ENCODE measurements at regions not wholly inside any gene's neighbourhood (a gene's known extent, or its start where the extent isn't known, plus 50 kb on each side); places are given as distances from the start of the nearest gene placed in this dataset.
A peak's percentile ranks its signal among the peaks of the same experiment; 100 is the strongest.

DNA sequence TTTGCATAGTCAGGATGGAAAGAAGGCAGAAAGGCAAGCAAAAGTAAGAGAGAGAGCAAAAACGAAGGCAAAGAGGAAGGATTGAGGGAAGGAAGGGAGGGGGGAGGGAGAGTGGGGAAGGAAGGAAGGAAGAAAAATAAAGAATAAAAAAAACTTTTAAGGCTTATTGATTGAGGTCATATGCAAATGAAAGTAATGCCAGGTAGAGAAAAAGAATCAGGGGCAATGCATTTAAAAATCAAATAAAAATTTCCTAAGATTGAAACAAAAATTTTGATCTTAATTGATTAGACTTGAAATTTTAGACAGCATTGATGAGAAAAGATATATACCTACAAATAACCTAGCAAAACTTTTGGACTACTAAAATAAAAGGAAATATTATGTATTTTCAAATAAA lies 153.9 kb upstream of the KIF2B start:
- H3K9me3 ChIP-seq: no peaks in the 10 kb centered on the region
- no peak for DNase-seq
- H3K27me3 ChIP-seq (ENCODE audit: insufficient read depth): no peaks in the 10 kb centered on the region
- H3K27ac ChIP-seq (ENCODE audit: low read depth in 2 of 2, low read length in 1 of 2): no peak overlapping the region
- no peak for TF ChIP-seq MEF2A (IDR thresholded peaks at IDR 0.05; ENCODE audit: borderline replicate concordance, low read depth)
- TF ChIP-seq NRF1 (IDR thresholded peaks at IDR 0.05; ENCODE audit: low read depth, low read length): no peak
- TF ChIP-seq RFX5 (IDR thresholded peaks at IDR 0.05; ENCODE audit: low read length): no peak
- TF ChIP-seq, protein P1, sequence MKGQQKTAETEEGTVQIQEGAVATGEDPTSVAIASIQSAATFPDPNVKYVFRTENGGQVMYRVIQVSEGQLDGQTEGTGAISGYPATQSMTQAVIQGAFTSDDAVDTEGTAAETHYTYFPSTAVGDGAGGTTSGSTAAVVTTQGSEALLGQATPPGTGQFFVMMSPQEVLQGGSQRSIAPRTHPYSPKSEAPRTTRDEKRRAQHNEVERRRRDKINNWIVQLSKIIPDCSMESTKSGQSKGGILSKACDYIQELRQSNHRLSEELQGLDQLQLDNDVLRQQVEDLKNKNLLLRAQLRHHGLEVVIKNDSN (IDR thresholded peaks at IDR 0.05; ENCODE audit: borderline replicate concordance, low read depth): no peak
- TF ChIP-seq FOXM1 (IDR thresholded peaks at IDR 0.05; ENCODE audit: low read depth): no peak
- TF ChIP-seq, protein P2, sequence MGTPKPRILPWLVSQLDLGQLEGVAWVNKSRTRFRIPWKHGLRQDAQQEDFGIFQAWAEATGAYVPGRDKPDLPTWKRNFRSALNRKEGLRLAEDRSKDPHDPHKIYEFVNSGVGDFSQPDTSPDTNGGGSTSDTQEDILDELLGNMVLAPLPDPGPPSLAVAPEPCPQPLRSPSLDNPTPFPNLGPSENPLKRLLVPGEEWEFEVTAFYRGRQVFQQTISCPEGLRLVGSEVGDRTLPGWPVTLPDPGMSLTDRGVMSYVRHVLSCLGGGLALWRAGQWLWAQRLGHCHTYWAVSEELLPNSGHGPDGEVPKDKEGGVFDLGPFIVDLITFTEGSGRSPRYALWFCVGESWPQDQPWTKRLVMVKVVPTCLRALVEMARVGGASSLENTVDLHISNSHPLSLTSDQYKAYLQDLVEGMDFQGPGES (IDR thresholded peaks at IDR 0.05; ENCODE audit: low read depth, low read length): no peak
- no peak for TF ChIP-seq YY1 (IDR thresholded peaks at IDR 0.05; ENCODE audit: low read depth)
- no peak for TF ChIP-seq MXI1 (IDR thresholded peaks at IDR 0.05; ENCODE audit: low read depth, low read length)
- no peak for TF ChIP-seq TAF1 (IDR thresholded peaks at IDR 0.05; ENCODE audit: borderline replicate concordance, low read depth, low read length)
- no peak for TF ChIP-seq GATA2 (CRISPR knock-in tag; IDR thresholded peaks at IDR 0.05)
- TF ChIP-seq EZH2phosphoT487 (IDR thresholded peaks at IDR 0.05; ENCODE audit: borderline replicate concordance, low read depth): no peak
- no peaks in the 10 kb centered on the region for H3K36me3 ChIP-seq (replicated peaks in 1 of 2; ENCODE audit: control insufficient read depth in 1 of 2, insufficient read depth in 2 of 2, low read length in 1 of 2)
- no peaks in the 10 kb centered on the region for H3K79me2 ChIP-seq (ENCODE audit: insufficient read depth)
- POLR2A ChIA-PET: no interaction called here
- no peaks in the 10 kb centered on the region for H3K9me2 ChIP-seq
- H3K4me3 ChIP-seq (ENCODE audit: low read depth in 2 of 2, low read length in 1 of 2): no peak overlapping the region
- no peak overlapping the region for H3K4me2 ChIP-seq
- CTCF ChIA-PET: no interaction called here
- no peaks in the 10 kb centered on the region for H3F3A ChIP-seq (replicated peaks; ENCODE audit: insufficient read depth)
- H3K4me1 ChIP-seq (ENCODE audit: control insufficient read depth in 1 of 2, insufficient read depth in 2 of 2, low read depth in 1 of 2, low read length in 1 of 2): no peaks in the 10 kb centered on the region
- no peak overlapping the region for H3K9ac ChIP-seq
- WGBS (ENCODE audit: low lambda C conversion rate): 5% methylated on average over 1 of the region's 1 CpG
- no peaks in the 10 kb centered on the region for H4K20me1 ChIP-seq (ENCODE audit: insufficient read depth)
- no peak overlapping the region for H2AFZ ChIP-seq (ENCODE audit: low read depth)

DNA sequence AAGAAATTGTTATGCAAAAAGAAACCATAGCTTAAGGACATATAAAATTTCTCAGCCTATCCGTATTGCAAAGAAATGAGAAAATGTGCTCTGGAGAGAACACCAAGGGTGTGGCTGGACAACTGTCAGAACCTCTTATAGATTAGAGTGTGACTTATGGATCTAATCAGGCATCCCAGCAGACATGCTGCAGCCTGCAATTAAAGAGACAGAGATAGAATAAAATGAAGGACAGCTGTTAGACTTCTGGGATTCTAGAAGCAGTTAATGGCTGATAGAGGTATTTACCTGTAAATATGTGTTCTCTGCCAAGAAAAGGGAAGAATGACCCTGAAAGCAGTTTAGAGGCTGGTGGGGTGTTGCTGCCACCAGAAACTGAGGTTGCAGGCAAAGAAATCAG lies 160.1 kb upstream of the KIF2B start:
- Histone ChIP-seq H3F3A (replicated peaks; ENCODE audit: insufficient read depth) (no peaks in the 10 kb centered on the region), H3K4me2 (no peak overlapping the region), H2AFZ (ENCODE audit: low read depth) (no peak overlapping the region), H3K9me2 (no peaks in the 10 kb centered on the region), H4K20me1 (ENCODE audit: insufficient read depth) (no peaks in the 10 kb centered on the region), H3K9ac (no peak overlapping the region), H3K36me3 (replicated peaks in 1 of 2; ENCODE audit: control insufficient read depth in 1 of 2, insufficient read depth in 2 of 2, low read length in 1 of 2) (no peaks in the 10 kb centered on the region), H3K79me2 (ENCODE audit: insufficient read depth) (no peaks in the 10 kb centered on the region), H3K4me1 (ENCODE audit: control insufficient read depth in 1 of 2, insufficient read depth in 2 of 2, low read depth in 1 of 2, low read length in 1 of 2) (no peaks in the 10 kb centered on the region), H3K27me3 (ENCODE audit: insufficient read depth) (no peaks in the 10 kb centered on the region), H3K27ac (ENCODE audit: low read depth in 2 of 2, low read length in 1 of 2) (no peak overlapping the region), H3K9me3 (no peaks in the 10 kb centered on the region), H3K4me3 (ENCODE audit: low read depth in 2 of 2, low read length in 1 of 2) (no peak overlapping the region)
- CTCF ChIA-PET: no interaction called here
- DNase-seq: no peak
- no peak for TF ChIP-seq FOXJ3 (CRISPR knock-in tag; IDR thresholded peaks at IDR 0.05)
- no peak for TF ChIP-seq ELF1 (IDR thresholded peaks at IDR 0.05)
- 0 out of 2 replicates have a peak, but pooled peaks have one; percentile 13 for TF ChIP-seq RCOR1 (IDR thresholded peaks at IDR 0.05; ENCODE audit: low read length)
- TF ChIP-seq, protein P3, sequence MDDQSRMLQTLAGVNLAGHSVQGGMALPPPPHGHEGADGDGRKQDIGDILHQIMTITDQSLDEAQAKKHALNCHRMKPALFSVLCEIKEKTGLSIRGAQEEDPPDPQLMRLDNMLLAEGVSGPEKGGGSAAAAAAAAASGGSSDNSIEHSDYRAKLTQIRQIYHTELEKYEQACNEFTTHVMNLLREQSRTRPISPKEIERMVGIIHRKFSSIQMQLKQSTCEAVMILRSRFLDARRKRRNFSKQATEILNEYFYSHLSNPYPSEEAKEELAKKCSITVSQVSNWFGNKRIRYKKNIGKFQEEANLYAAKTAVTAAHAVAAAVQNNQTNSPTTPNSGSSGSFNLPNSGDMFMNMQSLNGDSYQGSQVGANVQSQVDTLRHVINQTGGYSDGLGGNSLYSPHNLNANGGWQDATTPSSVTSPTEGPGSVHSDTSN (IDR thresholded peaks at IDR 0.05): no peak
- POLR2A ChIA-PET: no interaction called here
- 65% methylated on average over 1 of the region's 1 CpG for WGBS (ENCODE audit: low lambda C conversion rate)
